Uterus (tissue), 3 donors: ENCODE measurements at regions not wholly inside any gene's neighbourhood (a gene's known extent, or its start where the extent isn't known, plus 50 kb on each side); places are given as distances from the start of the nearest gene placed in this dataset.

Experiments
- DNase-seq, 2 donors: peaks; one replicate each; pipeline ENCODE4 v3.0.0-alpha.2; 2019 to 2020
- H3K27ac ChIP-seq, 2 donors: fragments of 200-600 bp; sonication (generic); 1 replicate in 1 of 2; 2 replicates in 1 of 2; pipeline ENCODE4 v1.5.1; 2016 to 2018
- H3K27me3 ChIP-seq, 2 donors: fragments of 200-600 bp; sonication (generic); one replicate each; pipeline ENCODE4 v1.5.1; 2018 to 2019; ENCODE audit warnings: control low read depth in 1 of 2
- H3K36me3 ChIP-seq, 2 donors: fragments of 200-600 bp; sonication (generic); one replicate each; pipeline ENCODE4 v1.5.1; 2019; ENCODE audit warnings: control low read depth in 1 of 2
- H3K4me1 ChIP-seq, 2 donors: fragments of 200-600 bp; sonication (generic); one replicate each; pipeline ENCODE4 v1.5.1; 2018 to 2019; ENCODE audit warnings: control low read depth in 1 of 2
- H3K4me3 ChIP-seq, 2 donors: fragments of 200-600 bp; sonication (generic); 1 replicate in 1 of 2; 2 replicates in 1 of 2; pipeline ENCODE4 v1.5.1; 2018 to 2019; ENCODE audit warnings: mild to moderate bottlenecking in 1 of 2
- H3K9me3 ChIP-seq, 2 donors: fragments of 200-600 bp; sonication (generic); one replicate each; pipeline ENCODE4 v1.5.1; 2019; ENCODE audit warnings: control low read depth in 1 of 2
- POLR2A ChIP-seq, 2 donors: fragments of 450-650 bp; IDR thresholded peaks; one replicate each; pipeline ENCODE4 v1.6.1; 2016; ENCODE audit warnings: antibody characterized with exemption in 2 of 2, mild to moderate bottlenecking in 1 of 2, moderate library complexity in 1 of 2
- intact Hi-C: fragments of 100-400 bp; cut with DNase I; formaldehyde crosslinking; loops from one replicate; pipeline ENCODE4 v1.15.1; 2023; ENCODE audit warnings: low total_unique reads
- TF ChIP-seq, protein P1 (sequence below), 4 experiments: fragments of 200-600 bp in 2 of 4; fragments of 450-650 bp in 2 of 4; sonication (generic) in 2 of 4; IDR thresholded peaks; one replicate each; pipeline ENCODE4 v1.5.1; 2016 to 2019; ENCODE audit warnings: antibody characterized with exemption in 4 of 4, mild to moderate bottlenecking in 2 of 4, moderate library complexity in 1 of 4
- donor health status: DM: yes; HTN: yes; CAD: no.

DNA sequence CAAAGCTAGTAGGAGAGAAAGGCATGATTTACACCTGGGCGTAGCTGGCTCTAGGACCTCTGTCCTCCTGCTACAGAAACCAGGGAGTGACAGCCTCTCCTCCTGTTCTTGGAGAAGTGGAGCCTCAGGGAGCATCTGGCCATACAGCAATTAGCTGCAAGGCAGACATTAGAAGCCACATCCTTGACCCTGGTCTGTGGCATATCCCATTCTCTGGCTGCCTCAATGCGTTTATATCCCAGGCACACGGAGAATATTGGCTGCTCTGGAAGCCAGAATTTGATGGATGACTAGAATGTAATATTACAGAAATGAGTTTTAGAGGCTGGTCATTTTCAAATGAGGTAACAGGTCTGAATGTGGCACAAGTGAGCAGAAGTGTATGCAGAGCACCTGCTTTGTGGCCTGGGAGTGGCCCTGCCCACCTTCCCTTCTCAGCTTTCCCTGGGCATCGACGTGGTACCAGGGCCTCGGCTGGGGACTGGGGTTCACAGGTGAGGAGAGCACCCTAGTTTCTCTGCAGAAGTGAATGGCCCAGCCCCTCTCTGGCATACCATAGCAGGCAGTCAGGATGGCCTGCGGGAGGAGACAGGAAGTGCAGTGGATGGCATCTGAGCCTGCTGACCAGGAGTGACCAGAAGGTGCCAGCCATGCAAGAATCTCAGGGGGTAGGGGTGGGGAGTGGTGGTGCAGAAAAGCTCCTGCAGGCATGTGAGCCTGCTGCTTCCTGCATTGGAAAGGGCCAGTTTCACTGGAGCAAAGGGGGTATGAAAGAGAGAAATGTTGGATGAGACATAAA, 367.2 kb upstream of the ZNF32 start:
- Histone ChIP-seq H3K27me3 (no peaks in the 10 kb centered on the region), H3K9me3 (no peaks in the 10 kb centered on the region), H3K27ac (peak overlapping the region in 1 of 2 donors; percentile 53), H3K4me1 (no peaks in the 10 kb centered on the region), H3K36me3 (no peaks in the 10 kb centered on the region), H3K4me3 (no peak overlapping the region)
- intact Hi-C loops: no loop called here
- no peak for TF ChIP-seq POLR2A (IDR thresholded peaks at IDR 0.05)
- TF ChIP-seq, protein P1, sequence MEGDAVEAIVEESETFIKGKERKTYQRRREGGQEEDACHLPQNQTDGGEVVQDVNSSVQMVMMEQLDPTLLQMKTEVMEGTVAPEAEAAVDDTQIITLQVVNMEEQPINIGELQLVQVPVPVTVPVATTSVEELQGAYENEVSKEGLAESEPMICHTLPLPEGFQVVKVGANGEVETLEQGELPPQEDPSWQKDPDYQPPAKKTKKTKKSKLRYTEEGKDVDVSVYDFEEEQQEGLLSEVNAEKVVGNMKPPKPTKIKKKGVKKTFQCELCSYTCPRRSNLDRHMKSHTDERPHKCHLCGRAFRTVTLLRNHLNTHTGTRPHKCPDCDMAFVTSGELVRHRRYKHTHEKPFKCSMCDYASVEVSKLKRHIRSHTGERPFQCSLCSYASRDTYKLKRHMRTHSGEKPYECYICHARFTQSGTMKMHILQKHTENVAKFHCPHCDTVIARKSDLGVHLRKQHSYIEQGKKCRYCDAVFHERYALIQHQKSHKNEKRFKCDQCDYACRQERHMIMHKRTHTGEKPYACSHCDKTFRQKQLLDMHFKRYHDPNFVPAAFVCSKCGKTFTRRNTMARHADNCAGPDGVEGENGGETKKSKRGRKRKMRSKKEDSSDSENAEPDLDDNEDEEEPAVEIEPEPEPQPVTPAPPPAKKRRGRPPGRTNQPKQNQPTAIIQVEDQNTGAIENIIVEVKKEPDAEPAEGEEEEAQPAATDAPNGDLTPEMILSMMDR (IDR thresholded peaks at IDR 0.05): no peak
- DNase-seq: no peak

DNA sequence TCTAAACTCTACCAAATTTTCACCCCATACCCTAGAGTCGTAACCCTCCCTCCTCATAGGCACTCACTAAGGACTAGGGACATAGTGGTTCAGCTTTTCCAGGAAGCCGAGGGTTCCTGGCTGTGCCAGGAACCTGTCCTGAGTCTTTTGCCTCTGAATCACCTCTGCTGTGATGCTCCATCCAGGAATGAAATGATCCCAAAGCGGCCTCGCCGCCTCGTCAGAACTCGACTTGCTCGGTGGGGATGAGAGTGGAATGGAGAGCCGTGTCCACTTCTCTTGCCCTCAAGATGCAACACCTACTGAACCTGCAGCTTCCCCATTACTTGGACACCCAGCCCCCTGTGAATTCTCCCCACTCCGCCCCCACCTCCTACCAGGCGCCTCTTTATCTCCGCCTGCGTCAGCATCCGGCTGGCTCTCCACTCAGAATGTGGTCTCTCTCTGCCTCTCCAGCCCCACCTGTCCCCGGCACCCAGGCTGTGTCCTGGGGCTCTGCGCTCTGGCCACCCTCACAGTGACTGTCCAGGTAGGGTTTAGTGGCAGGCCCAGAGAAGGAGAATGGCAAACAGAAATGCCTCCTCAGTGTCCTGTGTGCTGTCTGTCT, 366.1 kb upstream of the ZNF32 start:
- Histone ChIP-seq H3K36me3 (no peaks in the 10 kb centered on the region), H3K4me3 (no peak overlapping the region), H3K4me1 (no peaks in the 10 kb centered on the region), H3K9me3 (no peaks in the 10 kb centered on the region), H3K27me3 (no peaks in the 10 kb centered on the region), H3K27ac (no peak overlapping the region)
- no peak for DNase-seq
- intact Hi-C loops: no loop called here
- TF ChIP-seq POLR2A (IDR thresholded peaks at IDR 0.05): no peak
- TF ChIP-seq, protein P1 (IDR thresholded peaks at IDR 0.05): no peak

DNA sequence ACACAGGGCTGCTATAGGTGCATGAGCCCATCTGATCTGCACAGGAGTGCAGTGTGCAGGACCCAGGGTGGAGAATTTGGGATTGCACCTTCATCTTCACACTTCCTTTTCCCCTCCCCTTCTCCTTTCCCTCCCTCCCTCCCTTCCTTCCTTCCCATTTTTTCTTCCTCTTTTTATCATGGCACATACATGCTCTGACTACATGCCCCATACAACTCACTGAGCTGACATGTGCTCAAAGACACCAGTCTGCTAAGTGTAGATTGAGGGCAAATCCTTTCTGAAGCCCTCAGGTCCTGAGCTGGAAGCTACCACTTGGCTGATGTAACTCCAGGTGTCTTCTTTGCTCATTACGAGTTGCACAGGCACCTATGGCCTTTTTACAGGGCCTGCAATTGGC, 365.3 kb upstream of the ZNF32 start:
- DNase-seq: no peak
- no peak for TF ChIP-seq POLR2A (IDR thresholded peaks at IDR 0.05)
- intact Hi-C loops: no loop called here
- Histone ChIP-seq H3K27me3 (no peaks in the 10 kb centered on the region), H3K27ac (no peak overlapping the region), H3K4me3 (no peak overlapping the region), H3K4me1 (no peaks in the 10 kb centered on the region), H3K9me3 (no peaks in the 10 kb centered on the region), H3K36me3 (no peaks in the 10 kb centered on the region)

DNA sequence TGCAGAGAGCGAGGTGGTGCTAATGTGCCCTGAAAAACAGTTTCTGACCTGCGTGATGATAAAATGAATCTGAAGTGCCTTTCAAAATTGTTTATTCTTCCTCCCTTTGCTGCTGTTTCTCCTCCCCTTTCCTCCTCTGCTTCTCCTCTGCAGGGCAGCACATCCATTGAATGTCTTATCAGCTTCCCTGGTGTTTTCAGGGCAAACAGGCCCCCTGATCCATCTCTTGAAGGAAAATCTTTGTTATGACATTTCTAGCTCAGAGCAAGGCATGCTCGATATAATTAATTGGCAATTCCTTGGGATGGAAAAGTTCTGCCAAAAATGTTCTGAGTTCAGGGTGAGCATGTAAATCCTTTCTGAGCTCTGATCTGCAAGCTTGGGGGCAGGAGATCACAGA, 364.2 kb upstream of the ZNF32 start:
- intact Hi-C loops: no loop called here
- Histone ChIP-seq H3K4me3 (no peak overlapping the region), H3K9me3 (no peaks in the 10 kb centered on the region), H3K27me3 (no peaks in the 10 kb centered on the region), H3K27ac (no peak overlapping the region), H3K36me3 (no peaks in the 10 kb centered on the region), H3K4me1 (no peaks in the 10 kb centered on the region)
- no peak for TF ChIP-seq POLR2A (IDR thresholded peaks at IDR 0.05)
- TF ChIP-seq, protein P1 (IDR thresholded peaks at IDR 0.05): no peak
- DNase-seq: no peak

DNA sequence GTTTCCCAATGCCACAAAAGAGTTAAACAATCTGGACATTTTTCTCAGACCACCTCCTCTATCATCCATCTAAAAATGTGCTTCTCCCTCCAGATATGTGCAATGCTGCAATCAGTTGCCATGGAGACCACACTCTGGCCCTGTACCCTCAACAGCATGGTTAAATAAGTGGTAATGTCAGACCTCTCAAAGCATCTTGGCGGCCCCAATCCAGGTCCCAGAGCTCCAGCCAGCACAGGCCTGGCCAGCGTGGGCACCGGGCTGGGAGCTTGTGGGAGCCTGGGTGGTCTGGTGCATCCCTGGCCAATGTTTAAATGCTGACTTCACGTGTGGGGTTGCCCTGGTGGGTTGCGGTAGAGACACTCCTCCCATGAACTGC, 362.9 kb upstream of the ZNF32 start:
- Histone ChIP-seq H3K36me3 (no peaks in the 10 kb centered on the region), H3K27ac (no peak overlapping the region), H3K27me3 (no peaks in the 10 kb centered on the region), H3K9me3 (no peaks in the 10 kb centered on the region), H3K4me1 (no peaks in the 10 kb centered on the region), H3K4me3 (no peak overlapping the region)
- TF ChIP-seq, protein P1 (IDR thresholded peaks at IDR 0.05): no peak
- TF ChIP-seq POLR2A (IDR thresholded peaks at IDR 0.05): no peak
- intact Hi-C loops: no loop called here
- no peak for DNase-seq
